ENCODE measurements at regions not wholly inside any gene's neighbourhood (a gene's known extent, or its start where the extent isn't known, plus 50 kb on each side); places are given as distances from the start of the nearest gene placed in this dataset.

GRCh38 chr5:87782916-87783315 lies 370.2 kb upstream of the CCNH start:
- Histone ChIP-seq H3K27me3 (ENCODE audit: control insufficient read depth, insufficient read depth, low read length) (peaks cover 3% of the 10 kb centered on the region; the same call in 1 of the 2 replicates), H3K4me1 (ENCODE audit: control insufficient read depth, insufficient read depth, low read length) (no peaks in the 10 kb centered on the region), H3K36me3 (ENCODE audit: control insufficient read depth, insufficient read depth, low read length) (no peaks in the 10 kb centered on the region), H3K9me3 (ENCODE audit: control insufficient read depth, insufficient read depth, low read depth, low read length) (no peaks in the 10 kb centered on the region), H3K27ac (ENCODE audit: low read length) (no peak overlapping the region), H3K4me3 (ENCODE audit: low read depth in 2 of 2, low read length in 2 of 2) (no peak overlapping the region)
- in situ Hi-C loops (cut with HindIII; ENCODE audit: low pct_unique_long_range_greater_than_20kb, low sequenced_read_pairs): no loop called here
- POLR2A ChIA-PET: no interaction called here
- intact Hi-C loops (cut with micrococcal nuclease; ENCODE audit: unreplicated experiment): loop anchor here (10.0 kb wide), 1 partner anchor 362 kb away; no protein-coding TSS in a partner anchor
- no peak for DNase-seq (ENCODE audit: low read depth, low spot score)
- no TSS peak for BruUV-seq (replicated peaks)
- no peak for ATAC-seq
- CTCF ChIA-PET: no interaction called here
- no peak for TF ChIP-seq REST (IDR thresholded peaks at IDR 0.05; ENCODE audit: insufficient read depth in 1 of 2, low read depth in 2 of 2, low read length in 1 of 2)
- no peak for TF ChIP-seq POLR2AphosphoS5 (IDR thresholded peaks at IDR 0.05; ENCODE audit: low read depth, low read length)
- TF ChIP-seq SIN3A (IDR thresholded peaks at IDR 0.05; ENCODE audit: borderline replicate concordance, insufficient read depth, low read depth, low read length): no peak
- TF ChIP-seq TCF7L2 (IDR thresholded peaks at IDR 0.05; ENCODE audit: low read depth, low read length): no peak
- no peak for TF ChIP-seq CTCF (IDR thresholded peaks at IDR 0.05)

- intact Hi-C loops (cut with micrococcal nuclease; ENCODE audit: unreplicated experiment) (loop anchor here (1.0 to 10.0 kb wide), 3 partner anchors 363 to 909 kb away; no protein-coding TSS in a partner anchor), in situ Hi-C loops (cut with HindIII; ENCODE audit: low pct_unique_long_range_greater_than_20kb, low sequenced_read_pairs) (no loop called here)
- POLR2A ChIA-PET: no interaction called here
- DNase-seq (ENCODE audit: low read depth, low spot score) (no peak), ATAC-seq (no peak)
- no peak overlapping the region for H3K27ac ChIP-seq (ENCODE audit: low read length)
- BruUV-seq (replicated peaks): no TSS peak
- no peaks in the 10 kb centered on the region for H3K4me1 ChIP-seq (ENCODE audit: control insufficient read depth, insufficient read depth, low read length)
- no peaks in the 10 kb centered on the region for H3K9me3 ChIP-seq (ENCODE audit: control insufficient read depth, insufficient read depth, low read depth, low read length)
- no peaks in the 10 kb centered on the region for H3K36me3 ChIP-seq (ENCODE audit: control insufficient read depth, insufficient read depth, low read length)
- CTCF ChIA-PET: interaction anchor here (0.8 to 2.8 kb wide), 3 partner anchors 906 to 942 kb away, joined by 3 to 13 read pairs (median 3); no protein-coding TSS in a partner anchor
- no peak overlapping the region for H3K4me3 ChIP-seq (ENCODE audit: low read depth in 2 of 2, low read length in 2 of 2)
- no peak for TF ChIP-seq TCF7L2 (IDR thresholded peaks at IDR 0.05; ENCODE audit: low read depth, low read length)
- TF ChIP-seq REST (IDR thresholded peaks at IDR 0.05; ENCODE audit: insufficient read depth in 1 of 2, low read depth in 2 of 2, low read length in 1 of 2): no peak
- TF ChIP-seq CTCF (IDR thresholded peaks at IDR 0.05): no peak
- no peak for TF ChIP-seq SIN3A (IDR thresholded peaks at IDR 0.05; ENCODE audit: borderline replicate concordance, insufficient read depth, low read depth, low read length)
- no peak for TF ChIP-seq POLR2AphosphoS5 (IDR thresholded peaks at IDR 0.05; ENCODE audit: low read depth, low read length)
- H3K27me3 ChIP-seq (ENCODE audit: control insufficient read depth, insufficient read depth, low read length): peaks cover 3% of the 10 kb centered on the region; the same call in 1 of the 2 replicates
Observed at GRCh38 chr5:87781976-87782375, 369.2 kb upstream of the CCNH start.

Data from Panc1 (cell line).